Cardiac fibroblast (primary cell): ENCODE measurements at regions not wholly inside any gene's neighbourhood (a gene's known extent, or its start where the extent isn't known, plus 50 kb on each side); places are given as distances from the start of the nearest gene placed in this dataset.
"Not testable (repeated sequence)": the region's sequence is repeated elsewhere in the genome, so short reads cannot be mapped to it uniquely, and the experiment has no call there.

ENCODE experiments used
- DNase-seq, 2 donors: peaks; one replicate each; pipeline versions ENCODE4 v3.0.0 to v3.0.0-alpha.2; 2010; ENCODE audit warnings: low read depth in 2 of 2
- H3K4me3 ChIP-seq, 2 donors: replicated peaks in 1 of 2; 1 replicate in 1 of 2; 2 replicates in 1 of 2; pipeline ENCODE4 v1.5.1; 2011; ENCODE audit warnings: low read depth in 2 of 2, low read length in 2 of 2, mild to moderate bottlenecking in 2 of 2, moderate library complexity in 1 of 2
- TF ChIP-seq, protein P1 (sequence below): IDR thresholded peaks from one replicate; pipeline ENCODE4 v1.5.1; 2011; ENCODE audit warnings: low read depth, mild to moderate bottlenecking, low read length, inconsistent platforms

DNA sequence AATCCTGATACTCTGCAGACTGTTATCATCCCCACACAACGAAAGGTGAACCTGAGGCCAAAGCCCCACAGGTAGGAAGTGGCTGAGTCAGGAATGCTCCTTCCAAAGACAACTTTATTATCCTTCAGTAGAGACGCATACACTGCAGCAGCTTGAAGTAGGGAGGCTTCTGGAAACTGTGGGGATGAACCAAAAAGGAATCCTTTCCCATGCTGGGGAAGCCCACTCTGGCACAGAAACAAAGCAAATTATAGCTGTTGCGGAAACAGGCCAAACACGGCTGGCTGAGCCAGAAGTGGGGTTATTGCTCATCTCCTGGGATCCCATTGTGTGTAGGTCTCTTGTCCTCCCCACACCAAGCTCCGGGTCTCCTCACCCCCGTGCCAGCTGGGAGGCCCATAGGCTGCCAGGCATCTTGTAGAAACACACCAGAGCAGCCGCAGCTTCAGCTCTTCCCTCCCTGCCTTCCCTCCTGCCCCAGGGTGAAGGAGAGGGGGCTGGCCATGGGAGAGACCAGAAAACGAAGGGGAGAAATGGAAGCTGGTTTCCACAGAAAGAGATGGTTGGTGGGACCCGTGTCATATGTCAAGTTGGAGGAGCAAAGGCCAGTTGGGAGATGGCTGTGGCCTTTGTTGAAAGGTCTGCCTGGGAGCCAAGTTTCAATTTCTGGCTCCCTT is 176.9 kb upstream of the NABP1 start:
- DNase-seq = peak in 1 of 2 donors; percentile 9
- no peak overlapping the region for H3K4me3 ChIP-seq
- TF ChIP-seq, protein P1, sequence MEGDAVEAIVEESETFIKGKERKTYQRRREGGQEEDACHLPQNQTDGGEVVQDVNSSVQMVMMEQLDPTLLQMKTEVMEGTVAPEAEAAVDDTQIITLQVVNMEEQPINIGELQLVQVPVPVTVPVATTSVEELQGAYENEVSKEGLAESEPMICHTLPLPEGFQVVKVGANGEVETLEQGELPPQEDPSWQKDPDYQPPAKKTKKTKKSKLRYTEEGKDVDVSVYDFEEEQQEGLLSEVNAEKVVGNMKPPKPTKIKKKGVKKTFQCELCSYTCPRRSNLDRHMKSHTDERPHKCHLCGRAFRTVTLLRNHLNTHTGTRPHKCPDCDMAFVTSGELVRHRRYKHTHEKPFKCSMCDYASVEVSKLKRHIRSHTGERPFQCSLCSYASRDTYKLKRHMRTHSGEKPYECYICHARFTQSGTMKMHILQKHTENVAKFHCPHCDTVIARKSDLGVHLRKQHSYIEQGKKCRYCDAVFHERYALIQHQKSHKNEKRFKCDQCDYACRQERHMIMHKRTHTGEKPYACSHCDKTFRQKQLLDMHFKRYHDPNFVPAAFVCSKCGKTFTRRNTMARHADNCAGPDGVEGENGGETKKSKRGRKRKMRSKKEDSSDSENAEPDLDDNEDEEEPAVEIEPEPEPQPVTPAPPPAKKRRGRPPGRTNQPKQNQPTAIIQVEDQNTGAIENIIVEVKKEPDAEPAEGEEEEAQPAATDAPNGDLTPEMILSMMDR = no peak

DNA sequence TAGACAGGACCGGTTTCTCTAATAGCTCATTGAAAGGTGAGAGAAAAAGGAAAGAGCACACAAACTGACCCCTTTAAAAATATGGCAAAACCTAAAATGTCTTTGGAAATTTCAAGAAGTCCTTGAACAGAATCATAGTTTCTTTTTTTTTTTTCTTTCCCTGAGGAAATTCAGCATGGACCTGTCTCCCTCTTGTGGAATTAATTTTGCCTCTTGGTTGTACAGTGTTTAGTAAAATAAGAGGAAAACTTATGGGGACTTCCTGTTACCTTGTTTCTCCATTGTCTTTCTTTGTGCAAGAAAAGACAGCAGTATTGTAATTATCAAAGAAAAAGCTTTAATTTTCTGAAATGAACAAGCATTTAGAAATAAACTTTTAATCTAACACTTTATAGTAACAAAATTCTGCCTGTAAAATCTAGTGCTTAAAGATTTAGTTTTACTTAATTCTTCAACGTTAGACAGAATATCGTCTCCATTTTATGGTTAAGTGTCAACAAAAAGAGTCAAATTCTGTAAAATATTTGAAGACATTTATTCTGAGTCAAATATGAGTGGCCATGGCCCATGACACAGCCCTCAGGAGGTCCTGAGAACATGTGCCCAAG is 176.3 kb upstream of the NABP1 start:
- DNase-seq = peak; percentile 78
- TF ChIP-seq, protein P1 = peak; percentile 60
- no peak overlapping the region for H3K4me3 ChIP-seq

DNA sequence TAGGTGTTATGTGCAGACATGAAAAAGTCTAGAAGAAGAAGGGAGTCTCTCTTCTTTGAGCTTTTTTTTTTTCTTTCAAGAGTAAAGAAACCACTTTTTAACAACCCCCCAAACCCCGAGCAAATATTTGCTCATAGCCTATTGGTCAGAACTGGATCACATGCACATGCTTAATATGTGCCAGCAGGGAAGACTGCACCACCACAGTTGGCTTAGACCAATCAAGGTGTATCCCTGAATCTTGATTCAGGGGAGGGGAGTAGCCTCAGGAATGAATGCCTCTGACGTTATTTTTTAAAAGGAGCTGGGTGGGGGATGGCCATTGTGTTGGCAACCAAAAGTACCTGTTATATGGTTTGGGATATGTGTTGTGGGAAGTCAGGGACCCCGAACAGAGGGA is 171.4 kb upstream of the NABP1 start:
- H3K4me3 ChIP-seq = no peak overlapping the region
- no peak for DNase-seq
- TF ChIP-seq, protein P1 = no peak

DNA sequence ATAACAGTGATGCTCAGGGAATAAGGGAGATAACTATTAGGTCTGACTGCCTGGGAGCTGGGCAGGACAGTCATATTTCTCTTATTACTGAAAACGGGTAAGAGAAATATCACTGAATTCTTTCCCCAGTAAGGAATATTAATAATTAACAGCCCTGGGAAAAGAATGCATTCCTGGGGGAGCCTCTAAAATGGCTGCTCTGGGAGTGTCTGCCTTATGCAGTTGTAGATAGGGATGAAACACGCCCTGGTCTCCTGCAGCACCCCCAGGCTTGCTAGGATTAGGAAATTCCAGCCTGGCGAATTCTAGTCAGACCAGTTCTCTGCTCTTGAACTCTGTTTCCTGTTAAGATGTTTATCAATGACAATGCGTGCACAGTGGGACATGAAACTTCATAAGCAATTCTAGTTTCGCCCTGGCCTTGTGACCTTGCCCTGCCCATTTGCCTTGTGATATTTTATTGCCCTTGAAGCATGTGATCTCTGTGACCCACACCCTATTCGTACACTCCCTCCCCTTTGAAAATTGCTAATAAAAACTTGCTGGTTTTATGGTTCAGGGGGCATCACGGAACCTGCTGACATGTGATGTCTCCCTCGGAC is 170.6 kb upstream of the NABP1 start:
- not testable (repeated sequence) for DNase-seq, H3K4me3 ChIP-seq

DNA sequence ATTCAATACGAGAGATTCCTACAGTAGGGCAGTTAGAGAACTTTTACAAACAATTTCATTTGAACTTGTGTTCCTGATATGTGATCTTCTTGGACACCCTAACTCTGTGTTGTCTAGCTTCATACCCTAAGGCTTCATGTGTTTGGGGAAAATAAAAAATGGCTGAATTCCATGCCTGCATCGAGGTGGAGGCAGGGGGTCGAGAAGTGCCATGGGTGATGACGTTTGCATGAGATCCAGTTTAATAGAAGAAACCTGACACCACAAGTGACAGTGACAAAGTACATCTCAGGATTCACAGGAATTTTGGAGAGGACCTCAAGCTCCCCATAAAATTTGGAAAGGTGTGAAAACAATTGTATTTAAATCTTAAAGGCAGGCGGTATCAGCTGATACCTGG is 169.2 kb upstream of the NABP1 start:
- no peak for DNase-seq
- TF ChIP-seq, protein P1 = no peak
- no peak overlapping the region for H3K4me3 ChIP-seq

DNA sequence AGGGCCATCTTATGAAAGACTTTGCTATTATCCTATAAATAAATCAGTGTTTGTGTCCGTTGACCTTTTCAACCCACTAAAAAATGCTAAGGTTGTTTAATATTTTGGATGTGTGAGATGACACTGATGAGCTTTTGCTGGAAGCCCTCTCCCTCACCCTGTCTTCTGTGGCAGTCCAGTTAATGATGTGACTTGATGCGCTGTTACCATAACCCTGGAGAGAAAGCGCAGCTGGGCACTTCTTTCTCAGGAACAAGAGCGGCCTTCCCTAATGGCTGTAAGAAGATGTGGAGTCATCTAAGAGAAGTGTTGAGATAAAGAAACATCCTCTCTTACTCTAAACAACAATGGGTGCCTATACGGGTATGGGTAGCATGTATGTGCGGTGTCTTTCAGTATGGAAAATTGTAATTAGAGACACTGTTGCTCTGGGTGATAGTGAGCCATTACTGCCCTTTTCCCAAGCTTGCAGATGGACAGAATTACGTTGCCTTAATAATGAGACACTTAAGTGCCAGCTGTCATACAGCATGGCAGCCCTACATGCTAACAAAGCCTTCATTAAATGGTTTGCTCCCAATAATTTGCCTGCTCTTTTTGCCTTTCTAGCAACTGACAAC is 165.6 kb upstream of the NABP1 start:
- DNase-seq = no peak
- TF ChIP-seq, protein P1 = no peak
- H3K4me3 ChIP-seq = no peak overlapping the region

DNA sequence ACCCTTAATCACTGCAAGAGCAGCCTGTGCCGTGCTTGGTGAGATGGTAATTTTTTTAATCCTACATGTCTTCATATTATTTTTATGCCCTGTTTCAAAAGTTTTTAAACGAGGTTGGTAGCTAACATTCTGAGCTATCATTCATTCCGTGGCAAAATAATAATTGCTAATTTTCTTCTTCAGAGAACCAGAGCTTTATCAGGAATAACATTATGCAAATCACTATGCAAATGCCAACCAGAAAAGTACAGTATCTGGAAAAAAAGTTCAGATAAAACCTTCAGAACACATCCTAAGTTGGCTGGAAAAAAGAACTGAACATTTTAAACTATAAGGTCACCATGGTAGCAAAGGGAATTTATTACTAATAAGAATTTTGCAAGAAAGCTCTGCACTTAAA is 165.1 kb upstream of the NABP1 start:
- H3K4me3 ChIP-seq = no peak overlapping the region
- TF ChIP-seq, protein P1 = no peak
- DNase-seq = no peak
